ENCODE measurements at regions not wholly inside any gene's neighbourhood (a gene's known extent, or its start where the extent isn't known, plus 50 kb on each side); places are given as distances from the start of the nearest gene placed in this dataset.
A peak's percentile ranks its signal among the peaks of the same experiment; 100 is the strongest.

GRCh38 chr13:30113983-30114570, 193.3 kb downstream of the KATNAL1 start:
- H3K27ac Mint-ChIP-seq = no peak overlapping the region
- H3K9me3 Mint-ChIP-seq = no peaks in the 10 kb centered on the region
- DNase-seq (ENCODE audit: low spot score in 2 of 2) (no peak), ATAC-seq (no peak)
- no peaks in the 10 kb centered on the region for H3K36me3 Mint-ChIP-seq

DNA sequence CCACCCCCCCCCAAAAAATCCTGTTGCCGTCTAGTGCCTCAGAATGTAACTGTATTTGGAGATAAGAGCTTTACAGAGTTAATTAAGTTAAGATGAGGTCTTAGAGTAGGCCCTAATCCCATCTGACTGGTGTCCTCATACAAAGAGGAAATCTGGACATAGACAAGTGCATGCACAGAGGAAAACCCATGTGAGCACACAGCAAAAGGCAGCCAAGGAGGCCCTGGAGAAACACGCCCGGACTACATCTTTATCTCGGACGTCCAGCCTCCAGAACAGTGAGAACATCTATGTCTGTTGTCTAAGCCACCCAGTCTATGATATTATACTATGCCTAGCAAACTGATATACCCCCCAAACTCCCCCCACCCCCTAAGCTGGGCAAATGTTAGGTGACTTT, 193.8 kb downstream of the KATNAL1 start:
- no peaks in the 10 kb centered on the region for H3K9me3 Mint-ChIP-seq
- ATAC-seq = no peak
- H3K27ac Mint-ChIP-seq = no peak overlapping the region
- no peak for DNase-seq (ENCODE audit: low spot score in 2 of 2)
- no peaks in the 10 kb centered on the region for H3K36me3 Mint-ChIP-seq

- no peaks in the 10 kb centered on the region for H3K36me3 Mint-ChIP-seq
- H3K9me3 Mint-ChIP-seq = no peaks in the 10 kb centered on the region
- DNase-seq (ENCODE audit: low spot score in 2 of 2) = peak in 1 of 2 donors; percentile 82
- ATAC-seq = peak; percentile 44 to 56
- no peak overlapping the region for H3K27ac Mint-ChIP-seq
Observed at GRCh38 chr13:30112602-30113435, 194.5 kb downstream of the KATNAL1 start.

DNA sequence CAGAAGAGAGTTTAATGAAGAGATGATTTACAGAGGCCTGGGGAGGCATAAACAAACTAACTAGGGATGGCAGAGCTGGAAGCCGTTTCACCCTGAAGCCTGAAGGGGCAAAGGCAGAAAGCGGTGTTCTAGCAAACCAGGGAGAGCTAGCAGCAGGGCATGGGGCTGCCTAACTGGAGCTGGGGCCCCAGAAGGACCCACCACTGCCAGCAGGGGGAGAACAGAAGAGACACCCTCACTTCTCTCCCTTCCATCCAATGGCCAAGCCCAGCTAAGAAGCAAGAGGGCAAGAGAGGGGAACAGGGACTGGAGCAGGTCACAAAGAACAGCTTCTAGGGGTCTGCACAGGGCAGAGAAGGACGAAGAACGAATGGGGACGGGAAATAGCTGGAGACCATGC, 195.5 kb downstream of the KATNAL1 start:
- H3K9me3 Mint-ChIP-seq = no peaks in the 10 kb centered on the region
- no peaks in the 10 kb centered on the region for H3K36me3 Mint-ChIP-seq
- DNase-seq (ENCODE audit: low spot score in 2 of 2) = no peak
- no peak for ATAC-seq
- H3K27ac Mint-ChIP-seq = no peak overlapping the region

- Mint-ChIP-seq H3K9me3 (no peaks in the 10 kb centered on the region), H3K27ac (no peak overlapping the region), H3K36me3 (no peaks in the 10 kb centered on the region)
- DNase-seq (ENCODE audit: low spot score in 2 of 2) = no peak
- ATAC-seq = no peak
Observed at GRCh38 chr13:30110301-30111070, 196.9 kb downstream of the KATNAL1 start.

- H3K9me3 Mint-ChIP-seq = no peaks in the 10 kb centered on the region
- ATAC-seq (no peak), DNase-seq (ENCODE audit: low spot score in 2 of 2) (no peak)
- H3K36me3 Mint-ChIP-seq = no peaks in the 10 kb centered on the region
- H3K27ac Mint-ChIP-seq = no peak overlapping the region
Observed at GRCh38 chr13:30109471-30110135, 197.7 kb downstream of the KATNAL1 start.

GRCh38 chr13:30108913-30109237, 198.5 kb downstream of the KATNAL1 start:
- Mint-ChIP-seq H3K9me3 (no peaks in the 10 kb centered on the region), H3K27ac (no peak overlapping the region), H3K36me3 (no peaks in the 10 kb centered on the region)
- DNase-seq (ENCODE audit: low spot score in 2 of 2) = no peak
- ATAC-seq = no peak

- DNase-seq (ENCODE audit: low spot score in 2 of 2) (no peak), ATAC-seq (no peak)
- peak overlapping the region in 1 of 2 donors; percentile 45 for H3K27ac Mint-ChIP-seq
- no peaks in the 10 kb centered on the region for H3K36me3 Mint-ChIP-seq
- no peaks in the 10 kb centered on the region for H3K9me3 Mint-ChIP-seq
Observed at GRCh38 chr13:30108216-30108912, 199.0 kb downstream of the KATNAL1 start.

- no peak for ATAC-seq
- H3K27ac Mint-ChIP-seq = no peak overlapping the region
- H3K36me3 Mint-ChIP-seq = no peaks in the 10 kb centered on the region
- no peaks in the 10 kb centered on the region for H3K9me3 Mint-ChIP-seq
- DNase-seq (ENCODE audit: low spot score in 2 of 2) = no peak
Observed at GRCh38 chr13:30107521-30108136, 199.7 kb downstream of the KATNAL1 start.

GRCh38 chr13:30107121-30107520, 200.2 kb downstream of the KATNAL1 start:
- Mint-ChIP-seq H3K27ac (no peak overlapping the region), H3K36me3 (no peaks in the 10 kb centered on the region)

DNA sequence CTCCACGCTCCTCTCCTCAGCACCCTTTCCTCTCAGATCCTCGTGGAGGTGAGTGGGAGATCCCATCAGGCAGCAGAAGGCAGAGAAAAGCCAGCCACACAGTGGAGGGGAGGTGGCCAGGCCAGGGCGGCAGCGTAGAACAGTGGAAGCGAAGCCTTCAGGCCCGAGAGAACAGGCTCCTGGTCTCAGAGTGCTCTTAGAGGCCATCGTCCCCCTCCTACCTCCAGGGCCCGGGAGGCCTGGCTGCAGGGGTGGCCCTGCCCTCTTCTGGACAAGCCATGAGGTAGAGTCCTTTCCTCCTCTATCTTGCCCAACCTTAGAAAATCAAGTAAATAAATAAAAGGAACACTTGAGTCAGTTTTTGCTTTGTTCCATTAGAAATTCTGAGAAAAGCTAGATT, 202.0 kb downstream of the KATNAL1 start:
- Mint-ChIP-seq H3K36me3 (no peaks in the 10 kb centered on the region), H3K27ac (no peak overlapping the region), H3K9me3 (no peaks in the 10 kb centered on the region)
- no peak for DNase-seq (ENCODE audit: low spot score in 2 of 2)
- ATAC-seq = no peak

More at GRCh38 chr13:30107121-30107520, 200.2 kb downstream of the KATNAL1 start:
- ATAC-seq (no peak), DNase-seq (ENCODE audit: low spot score in 2 of 2) (no peak)
- no peaks in the 10 kb centered on the region for H3K9me3 Mint-ChIP-seq

GRCh38 chr13:30103161-30103840, 204.1 kb downstream of the KATNAL1 start:
- H3K36me3 Mint-ChIP-seq = no peaks in the 10 kb centered on the region

GRCh38 chr13:30100226-30100625, 207.1 kb downstream of the KATNAL1 start:
- Mint-ChIP-seq H3K36me3 (no peaks in the 10 kb centered on the region), H3K9me3 (no peaks in the 10 kb centered on the region), H3K27ac (no peak overlapping the region)
- ATAC-seq (no peak), DNase-seq (ENCODE audit: low spot score in 2 of 2) (no peak)

More at GRCh38 chr13:30103161-30103840, 204.1 kb downstream of the KATNAL1 start:
- ATAC-seq = no peak
- DNase-seq (ENCODE audit: low spot score in 2 of 2) = no peak
- Mint-ChIP-seq H3K9me3 (no peaks in the 10 kb centered on the region), H3K27ac (no peak overlapping the region)

- Mint-ChIP-seq H3K9me3 (no peaks in the 10 kb centered on the region), H3K27ac (no peak overlapping the region), H3K36me3 (no peaks in the 10 kb centered on the region)
- DNase-seq (ENCODE audit: low spot score in 2 of 2) = no peak
- no peak for ATAC-seq
Observed at GRCh38 chr13:30097701-30098100, 209.7 kb downstream of the KATNAL1 start.

GRCh38 chr13:30097089-30097488, 210.3 kb downstream of the KATNAL1 start:
- no peak overlapping the region for H3K27ac Mint-ChIP-seq
- DNase-seq (ENCODE audit: low spot score in 2 of 2) (no peak), ATAC-seq (peak; percentile 58 to 89)
- H3K9me3 Mint-ChIP-seq = no peaks in the 10 kb centered on the region
- H3K36me3 Mint-ChIP-seq = no peaks in the 10 kb centered on the region

DNA sequence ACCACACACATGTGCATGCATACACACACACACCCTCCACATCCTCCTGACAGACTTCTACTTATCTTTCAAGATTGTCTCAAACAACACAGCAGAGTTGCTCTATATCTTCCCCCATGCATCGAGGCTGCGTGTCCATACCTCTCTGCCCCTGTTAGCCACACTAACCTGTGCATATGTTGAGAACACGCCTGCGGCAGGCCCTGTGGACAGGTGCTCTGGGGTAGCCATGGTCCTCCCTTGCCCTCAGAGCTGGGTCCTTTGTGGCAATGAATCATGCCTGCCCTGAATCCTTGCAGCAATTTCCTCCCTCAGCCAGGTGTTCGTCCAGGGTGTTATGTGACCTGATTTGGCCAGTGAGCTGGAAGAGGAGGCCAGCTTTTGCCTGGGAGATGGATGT, 213.3 kb downstream of the KATNAL1 start:
- no peak overlapping the region for H3K27ac Mint-ChIP-seq
- DNase-seq (ENCODE audit: low spot score in 2 of 2) (no peak), ATAC-seq (no peak)
- no peaks in the 10 kb centered on the region for H3K9me3 Mint-ChIP-seq
- no peaks in the 10 kb centered on the region for H3K36me3 Mint-ChIP-seq
